WERI-Rb-1 (cell line): ENCODE measurements at regions not wholly inside any gene's neighbourhood (a gene's known extent, or its start where the extent isn't known, plus 50 kb on each side); places are given as distances from the start of the nearest gene placed in this dataset.

Experiments
- DNase-seq: peaks from one replicate; pipeline ENCODE4 v3.0.0-alpha.2; 2020
- H3K27ac ChIP-seq: fragments of 250-450 bp; sonication (Bioruptor Pico); 2 replicates; pipeline ENCODE4 v1.5.1; 2020; ENCODE audit warnings: mild to moderate bottlenecking, moderate library complexity
- H3K27me3 ChIP-seq: fragments of 250-450 bp; sonication (Bioruptor Pico); 2 replicates; pipeline ENCODE4 v1.5.1; 2021; ENCODE audit warnings: mild to moderate bottlenecking, low read depth, moderate library complexity; ENCODE audit not compliant: insufficient read depth, severe bottlenecking
- H3K36me3 ChIP-seq: fragments of 250-450 bp; sonication (Bioruptor Pico); 2 replicates; pipeline ENCODE4 v1.5.1; 2020; ENCODE audit warnings: mild to moderate bottlenecking, moderate library complexity
- H3K4me3 ChIP-seq: 2 replicates; pipeline ENCODE4 v1.5.1; 2011; ENCODE audit warnings: low read depth, mild to moderate bottlenecking, control low read depth, low read length
- H3K9me3 ChIP-seq: fragments of 250-450 bp; sonication (Bioruptor Pico); 2 replicates; pipeline ENCODE4 v1.5.1; 2021; ENCODE audit warnings: mild to moderate bottlenecking, moderate library complexity; ENCODE audit not compliant: severe bottlenecking
- CTCF ChIP-seq: IDR thresholded peaks from 2 replicates; pipeline ENCODE4 v1.5.1; 2011; ENCODE audit warnings: low read depth, mild to moderate bottlenecking, control low read depth, inconsistent platforms, low read length

- TF ChIP-seq CTCF = no peak
- no peak for DNase-seq
These were observed 158.2 kb upstream of the NFIA start for GRCh38 chr1:60924165-60924564.

GRCh38 chr1:60923389-60924087 is 158.8 kb upstream of the NFIA start:
- DNase-seq = no peak
- Histone ChIP-seq H3K9me3 (no peaks in the 10 kb centered on the region), H3K27me3 (peaks cover 5% of the 10 kb centered on the region), H3K36me3 (no peaks in the 10 kb centered on the region), H3K27ac (no peak overlapping the region), H3K4me3 (no peak overlapping the region)
- TF ChIP-seq CTCF = no peak

More at GRCh38 chr1:60924165-60924564, 158.2 kb upstream of the NFIA start:
- no peaks in the 10 kb centered on the region for H3K36me3 ChIP-seq
- H3K4me3 ChIP-seq = no peak overlapping the region
- H3K27me3 ChIP-seq = peaks cover 2% of the 10 kb centered on the region
- H3K9me3 ChIP-seq = no peaks in the 10 kb centered on the region
- H3K27ac ChIP-seq = no peak overlapping the region

GRCh38 chr1:60922304-60922703 is 160.1 kb upstream of the NFIA start:
- no peak for DNase-seq
- Histone ChIP-seq H3K27me3 (peaks cover 5% of the 10 kb centered on the region), H3K27ac (no peak overlapping the region), H3K4me3 (no peak overlapping the region), H3K36me3 (no peaks in the 10 kb centered on the region), H3K9me3 (no peaks in the 10 kb centered on the region)
- TF ChIP-seq CTCF = no peak

GRCh38 chr1:60921175-60921574 is 161.2 kb upstream of the NFIA start:
- H3K27me3 ChIP-seq = peaks cover 5% of the 10 kb centered on the region
- DNase-seq = peak; percentile 59
- no peaks in the 10 kb centered on the region for H3K9me3 ChIP-seq
- H3K4me3 ChIP-seq = no peak overlapping the region
- no peak for TF ChIP-seq CTCF
- no peaks in the 10 kb centered on the region for H3K36me3 ChIP-seq
- no peak overlapping the region for H3K27ac ChIP-seq

- H3K4me3 ChIP-seq = no peak overlapping the region
- DNase-seq = no peak
- no peaks in the 10 kb centered on the region for H3K9me3 ChIP-seq
- H3K27ac ChIP-seq = no peak overlapping the region
- peaks cover 5% of the 10 kb centered on the region for H3K27me3 ChIP-seq
- no peaks in the 10 kb centered on the region for H3K36me3 ChIP-seq
- TF ChIP-seq CTCF = no peak
These were observed 161.8 kb upstream of the NFIA start for GRCh38 chr1:60920561-60920960.

- Histone ChIP-seq H3K9me3 (no peaks in the 10 kb centered on the region), H3K27me3 (peaks cover 5% of the 10 kb centered on the region), H3K4me3 (no peak overlapping the region), H3K36me3 (no peaks in the 10 kb centered on the region), H3K27ac (no peak overlapping the region)
- DNase-seq = no peak
- no peak for TF ChIP-seq CTCF
These were observed 163.5 kb upstream of the NFIA start for GRCh38 chr1:60918867-60919266.
